ENCODE measurements at regions not wholly inside any gene's neighbourhood (a gene's known extent, or its start where the extent isn't known, plus 50 kb on each side); places are given as distances from the start of the nearest gene placed in this dataset.

GRCh38 chr18:76679945-76680344 lies 142.4 kb upstream of the ZNF236 start:
- no peak for DNase-seq

GRCh38 chr18:76679259-76679658 lies 143.1 kb upstream of the ZNF236 start:
- DNase-seq: no peak

- no peak for DNase-seq
Observed at GRCh38 chr18:76678248-76678647, 144.1 kb upstream of the ZNF236 start.

DNA sequence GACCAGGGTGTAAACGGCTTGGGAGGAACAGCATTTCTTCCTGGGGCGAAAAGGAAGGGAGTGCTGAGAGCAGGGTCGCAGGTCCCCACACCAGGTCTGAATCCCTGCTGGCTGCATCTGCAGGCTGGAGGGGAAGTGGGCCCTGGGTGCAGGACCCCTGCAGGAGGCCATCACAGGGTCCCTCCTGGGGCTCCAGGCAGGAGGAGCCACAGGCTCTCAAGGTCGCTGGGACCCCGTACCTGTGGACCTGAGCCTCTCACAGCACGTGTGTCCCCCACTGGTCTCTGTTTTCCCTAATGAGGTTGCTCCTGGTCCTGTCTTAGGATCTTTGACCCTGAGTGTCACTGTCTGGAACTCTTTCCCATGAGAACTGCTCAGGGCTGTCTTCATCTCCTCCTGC lies 147.8 kb upstream of the ZNF236 start:
- DNase-seq: no peak

DNA sequence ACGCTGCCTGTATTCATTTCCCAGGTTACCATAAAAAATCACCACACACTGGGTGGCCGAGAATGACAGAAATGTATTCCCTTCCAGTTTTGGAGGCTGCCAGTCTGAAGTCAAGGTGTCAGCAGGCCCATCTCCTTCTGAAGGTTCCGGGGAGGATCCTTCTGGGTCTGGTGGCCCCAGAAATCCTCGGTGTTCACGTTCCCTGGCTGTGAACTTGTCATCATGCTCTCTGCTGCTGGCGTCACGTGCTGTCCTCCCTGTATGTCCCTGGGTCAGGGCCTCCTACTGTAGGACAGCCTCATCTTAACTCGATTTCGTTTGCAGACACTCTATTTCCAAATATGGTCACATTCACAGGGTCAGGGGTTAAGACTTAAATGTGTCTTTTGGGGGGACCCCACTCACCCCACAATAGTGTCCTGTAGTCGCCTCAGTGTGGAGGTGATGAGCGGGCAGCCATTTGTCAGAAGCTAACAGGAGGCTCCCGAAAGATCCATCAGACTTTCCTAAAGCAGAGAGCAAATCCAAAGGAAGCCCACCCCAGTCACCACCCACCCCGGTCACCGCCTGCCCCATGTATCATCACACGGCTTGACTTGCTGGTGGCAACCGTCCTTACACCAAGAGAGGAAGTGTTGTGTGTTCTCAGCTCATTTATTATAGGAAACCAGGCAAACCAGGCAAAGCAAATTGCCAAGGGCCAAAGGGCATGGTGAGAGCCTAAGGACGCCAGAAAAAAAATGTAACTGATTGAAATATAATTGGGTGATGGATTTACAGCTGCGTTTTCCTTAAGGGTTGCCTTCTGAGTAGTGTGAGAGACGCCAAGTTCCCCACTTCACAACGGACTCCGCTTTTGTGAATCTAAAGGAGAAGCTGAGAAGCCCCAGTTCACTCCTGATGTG lies 148.8 kb upstream of the ZNF236 start:
- no peak for DNase-seq

DNA sequence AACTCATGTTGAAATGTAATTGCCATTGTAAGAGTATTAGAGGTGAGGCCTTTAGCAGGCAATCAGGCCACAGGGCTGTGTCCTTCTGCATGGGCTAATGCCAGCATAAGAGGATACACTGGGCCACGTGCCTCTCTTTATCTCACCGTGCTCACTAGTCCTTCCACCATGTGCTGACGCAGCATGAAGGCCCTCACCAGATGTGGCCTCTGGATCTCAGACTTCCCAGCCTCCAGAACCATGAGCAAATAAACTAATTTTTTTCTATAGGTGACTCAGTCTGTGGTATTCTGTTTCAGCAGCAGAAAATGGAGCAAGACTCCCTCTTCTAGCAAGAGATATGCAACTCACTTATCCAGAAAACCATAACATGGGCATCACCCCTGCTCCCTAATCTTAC lies 149.7 kb upstream of the ZNF236 start:
- no peak for DNase-seq

DNA sequence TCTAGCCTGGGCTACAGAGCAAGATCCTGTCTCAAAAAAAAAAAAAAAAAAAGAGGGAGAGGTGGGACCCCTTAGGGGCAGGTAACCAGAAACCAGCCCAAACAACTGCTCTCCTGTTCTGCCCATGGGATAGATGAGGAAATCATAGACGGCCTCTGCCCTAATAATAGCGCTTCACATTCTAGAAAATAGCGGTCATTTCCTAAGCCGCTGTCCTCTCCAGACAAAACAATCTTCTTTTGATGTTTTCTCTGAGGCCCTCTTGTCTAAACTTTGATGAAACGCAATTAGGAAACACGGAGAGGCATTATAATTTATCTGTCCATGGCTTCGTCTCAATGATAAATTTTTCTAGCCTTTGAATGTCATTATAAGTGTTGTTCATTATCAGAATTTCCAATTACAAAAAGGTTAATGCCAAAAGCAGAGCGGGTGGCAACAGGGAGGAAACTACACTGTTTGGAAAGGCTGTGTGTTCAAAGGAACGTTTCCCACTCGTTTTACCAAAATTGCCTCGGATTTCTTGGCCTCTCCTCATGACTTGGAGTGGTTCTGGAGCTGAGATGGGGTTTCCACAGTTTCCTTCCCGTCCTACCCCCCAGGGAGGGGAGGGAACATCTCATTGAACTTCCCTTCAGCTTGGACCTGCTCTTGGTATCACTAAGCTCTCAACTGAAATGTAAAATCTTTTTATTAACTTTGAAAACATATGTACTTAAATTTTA lies 151.6 kb upstream of the ZNF236 start:
- no peak for DNase-seq

DNA sequence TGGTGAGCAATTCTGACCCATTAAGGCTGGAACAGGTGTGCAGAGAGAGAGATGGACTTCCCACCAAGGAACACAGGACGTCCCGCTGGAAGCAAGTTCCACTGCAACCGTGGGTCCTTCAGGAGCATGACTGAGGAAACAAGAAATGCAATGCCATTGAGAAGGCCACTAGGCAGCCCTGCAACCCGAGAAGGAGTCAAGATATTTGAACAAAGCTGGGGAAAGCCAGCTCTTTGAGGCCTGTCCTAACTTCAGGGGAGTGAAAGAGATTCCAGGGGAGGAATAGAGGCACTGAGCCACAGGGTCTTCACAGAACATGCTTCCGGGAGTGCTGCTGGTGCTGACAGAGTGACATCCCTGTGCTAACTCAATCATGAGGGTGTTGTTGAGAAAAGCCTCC lies 153.8 kb upstream of the ZNF236 start:
- DNase-seq: no peak

- no peak for DNase-seq
Observed at GRCh38 chr18:76668119-76668518, 154.2 kb upstream of the ZNF236 start.

- no peak for DNase-seq
Observed at GRCh38 chr18:76667603-76668002, 154.8 kb upstream of the ZNF236 start.

- no peak for DNase-seq
Observed at GRCh38 chr18:76662626-76663025, 159.7 kb upstream of the ZNF236 start.

DNA sequence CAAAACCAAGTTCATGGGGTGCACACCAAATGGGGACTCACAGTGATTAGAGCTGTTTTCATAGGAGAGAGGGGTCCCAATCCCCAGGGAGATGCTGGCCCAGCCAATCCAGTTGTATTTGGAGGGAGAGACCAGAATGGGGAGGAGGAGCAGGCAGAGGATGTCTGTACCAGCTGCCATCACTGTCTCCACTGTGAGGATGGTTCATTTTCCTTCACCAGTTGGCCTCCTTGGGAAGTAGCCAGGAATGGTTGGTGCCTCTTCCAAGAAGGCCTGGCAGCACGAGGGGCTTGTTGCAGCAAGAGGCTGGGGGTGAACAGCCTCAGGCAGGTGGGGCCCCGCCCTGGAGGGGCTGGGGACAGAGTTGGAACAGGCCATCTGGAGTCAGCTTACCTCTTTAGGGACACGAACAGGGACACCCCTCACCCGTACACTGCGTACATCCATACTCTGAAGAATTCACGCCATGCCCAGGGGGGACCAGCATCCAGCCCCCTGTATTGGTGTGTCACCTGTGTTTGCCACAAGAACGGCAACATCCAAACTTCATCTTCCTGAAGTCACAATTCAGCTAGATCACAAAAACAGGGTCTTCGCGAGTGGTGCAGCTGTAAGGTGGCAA lies 161.7 kb upstream of the ZNF236 start:
- no peak for DNase-seq

DNA sequence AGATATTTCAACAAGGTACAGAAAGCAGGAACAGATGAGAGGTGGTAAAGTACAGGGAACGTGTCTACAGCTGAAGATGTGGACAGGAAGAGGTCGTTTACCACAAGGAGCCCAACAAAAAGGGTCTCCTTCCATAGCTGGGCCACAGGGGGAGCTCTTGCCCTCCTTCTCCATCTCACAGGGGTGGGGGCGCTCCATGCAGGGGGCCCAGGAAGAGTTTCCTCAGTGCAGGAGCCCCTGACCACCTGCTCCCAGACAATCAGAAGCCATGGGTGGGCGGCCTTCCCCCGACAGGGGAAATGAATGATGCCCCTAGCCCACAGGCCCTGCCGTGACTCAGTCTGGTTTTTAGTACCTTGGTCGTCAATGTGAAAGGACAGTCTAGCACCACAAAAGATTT lies 163.6 kb upstream of the ZNF516 start:
- DNase-seq: no peak

GRCh38 chr18:76657911-76658470 lies 162.9 kb upstream of the ZNF516 start:
- no peak for DNase-seq

- DNase-seq: no peak
Observed at GRCh38 chr18:76656925-76657827, 162.1 kb upstream of the ZNF516 start.

GRCh38 chr18:76654577-76654976 lies 159.5 kb upstream of the ZNF516 start:
- no peak for DNase-seq

DNA sequence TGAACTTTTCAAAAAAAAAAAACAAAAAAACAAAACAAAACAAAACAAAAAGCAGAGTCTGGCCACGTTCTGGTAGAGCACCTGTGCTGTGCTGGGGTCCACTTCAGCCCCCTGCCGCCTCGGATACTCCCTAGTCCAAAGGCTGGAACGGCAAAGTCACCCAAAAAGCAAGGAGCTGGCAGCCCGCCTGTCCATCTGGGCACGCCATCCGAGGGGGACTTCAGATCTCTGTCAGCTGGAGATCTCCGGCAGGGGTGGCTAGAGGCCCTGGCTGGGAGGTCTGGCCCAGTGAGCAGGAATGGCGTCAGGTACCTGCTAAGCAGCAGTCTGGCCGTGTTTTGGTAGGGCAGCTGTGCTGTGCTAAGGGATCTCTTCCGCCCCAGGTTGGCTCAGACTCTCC lies 152.3 kb upstream of the ZNF516 start:
- DNase-seq: no peak

GRCh38 chr18:76644580-76644979 lies 149.5 kb upstream of the ZNF516 start:
- DNase-seq: no peak

- DNase-seq: no peak
Observed at GRCh38 chr18:76643996-76644395, 149.0 kb upstream of the ZNF516 start.

DNA sequence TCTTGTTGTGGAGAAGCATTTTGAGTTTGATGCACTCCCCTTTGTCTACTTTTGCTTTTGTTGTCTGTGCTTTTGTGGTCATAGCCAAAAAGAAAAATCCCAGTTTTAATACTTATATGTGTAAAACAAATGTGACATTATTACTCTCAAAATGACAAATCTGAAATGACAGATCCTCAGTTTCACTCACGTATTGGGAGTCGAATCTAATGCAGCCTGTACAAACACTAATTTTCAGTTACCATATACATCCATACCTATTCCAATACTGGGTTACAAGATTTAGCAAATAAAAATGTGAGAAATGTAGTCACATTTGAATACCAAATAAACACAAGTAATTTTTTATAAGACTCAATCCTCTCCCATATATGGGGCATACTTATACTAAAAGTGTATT lies 148.2 kb upstream of the ZNF516 start:
- DNase-seq: no peak

GRCh38 chr18:76640438-76640837 lies 145.4 kb upstream of the ZNF516 start:
- no peak for DNase-seq

GRCh38 chr18:76634564-76634963 lies 139.5 kb upstream of the ZNF516 start:
- no peak for DNase-seq
